ENCODE measurements at regions not wholly inside any gene's neighbourhood (a gene's known extent, or its start where the extent isn't known, plus 50 kb on each side); places are given as distances from the start of the nearest gene placed in this dataset.

DNA sequence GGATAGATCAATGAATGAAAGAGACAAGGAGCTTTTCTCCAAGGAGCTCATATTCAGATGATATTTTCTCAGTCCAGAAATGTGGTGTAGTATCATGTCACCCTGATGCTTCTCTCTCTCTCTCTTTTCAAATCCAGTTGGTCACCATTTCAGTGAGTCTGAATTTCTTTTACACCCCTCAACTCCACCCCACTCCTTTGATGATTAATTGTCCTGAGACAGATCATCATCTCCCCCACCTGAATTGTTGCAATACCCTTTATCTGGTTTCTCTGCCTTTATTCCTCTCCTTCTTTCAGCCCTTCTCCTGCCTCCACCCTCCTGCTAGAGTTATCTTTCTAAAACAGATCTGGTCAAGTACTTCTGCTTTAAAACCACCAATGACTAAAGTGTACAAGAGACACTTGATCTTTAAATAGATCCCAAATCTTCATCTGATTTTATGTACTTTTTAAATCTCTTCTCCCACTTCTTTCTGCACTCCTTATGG lies 299.8 kb downstream of the KLF5 start:
- H3K27me3 ChIP-seq (ENCODE audit: control insufficient read depth, insufficient read depth, low read length), result no peaks in the 10 kb centered on the region
- no peak for DNase-seq (ENCODE audit: low read depth)
- no peak for TF ChIP-seq CTCF (IDR thresholded peaks at IDR 0.05; ENCODE audit: insufficient read depth, low read depth, low read length)
- POLR2A ChIA-PET, result no interaction called here
- H3K36me3 ChIP-seq (ENCODE audit: control insufficient read depth, insufficient read depth, low read length), result no peaks in the 10 kb centered on the region
- no peak overlapping the region for H3K4me3 ChIP-seq (ENCODE audit: low read depth, low read length)
- CTCF ChIA-PET, result no interaction called here

DNA sequence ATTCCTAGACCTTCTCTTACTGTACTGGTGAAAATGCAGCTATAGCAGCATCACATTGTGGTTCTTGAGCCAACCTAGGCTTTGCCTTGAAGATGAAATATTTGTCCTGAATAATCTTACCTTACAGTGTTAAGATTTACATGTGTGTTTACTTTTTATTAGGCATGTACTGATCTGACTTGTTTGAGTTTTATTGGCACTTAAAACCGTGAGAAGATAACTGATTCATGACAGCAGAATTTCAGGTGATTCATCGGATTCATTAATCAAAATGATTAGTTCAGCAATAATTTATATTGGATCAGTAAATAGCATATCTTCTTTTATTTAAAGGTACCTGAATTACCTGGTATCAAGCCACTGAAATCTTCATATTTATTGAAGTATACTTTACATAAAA lies 296.3 kb downstream of the KLF5 start:
- no peak for TF ChIP-seq CTCF (IDR thresholded peaks at IDR 0.05; ENCODE audit: insufficient read depth, low read depth, low read length)
- Histone ChIP-seq H3K36me3 (ENCODE audit: control insufficient read depth, insufficient read depth, low read length) (no peaks in the 10 kb centered on the region), H3K4me3 (ENCODE audit: low read depth, low read length) (no peak overlapping the region), H3K27me3 (ENCODE audit: control insufficient read depth, insufficient read depth, low read length) (no peaks in the 10 kb centered on the region)
- ChIA-PET POLR2A (no interaction called here), CTCF (no interaction called here)
- no peak for DNase-seq (ENCODE audit: low read depth)

DNA sequence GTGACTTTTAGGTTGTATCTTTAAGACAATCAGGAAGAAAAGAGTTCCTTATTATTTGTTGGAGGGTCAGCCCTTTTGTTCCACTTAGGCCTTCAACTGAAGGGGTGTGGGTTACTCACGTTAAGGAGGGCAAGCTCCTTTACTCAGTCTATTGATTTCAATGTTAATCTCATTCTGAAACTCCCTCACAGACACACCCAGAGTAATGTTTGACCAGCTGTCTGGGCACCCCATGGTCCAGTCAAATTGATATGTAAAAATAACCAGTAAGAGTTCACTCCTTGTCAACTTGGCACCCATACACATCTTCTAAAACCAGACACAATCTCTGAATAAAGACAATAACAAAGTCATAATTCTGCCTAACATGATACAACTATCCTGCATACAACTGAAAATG lies 292.9 kb downstream of the KLF5 start:
- Histone ChIP-seq H3K27me3 (ENCODE audit: control insufficient read depth, insufficient read depth, low read length) (no peaks in the 10 kb centered on the region), H3K36me3 (ENCODE audit: control insufficient read depth, insufficient read depth, low read length) (no peaks in the 10 kb centered on the region), H3K4me3 (ENCODE audit: low read depth, low read length) (no peak overlapping the region)
- ChIA-PET POLR2A (no interaction called here), CTCF (interaction anchor here (0.6 kb wide), 1 partner anchor 8 kb away, joined by 3 read pairs; no protein-coding TSS in a partner anchor)
- no peak for DNase-seq (ENCODE audit: low read depth)
- TF ChIP-seq CTCF (IDR thresholded peaks at IDR 0.05; ENCODE audit: insufficient read depth, low read depth, low read length), result no peak

DNA sequence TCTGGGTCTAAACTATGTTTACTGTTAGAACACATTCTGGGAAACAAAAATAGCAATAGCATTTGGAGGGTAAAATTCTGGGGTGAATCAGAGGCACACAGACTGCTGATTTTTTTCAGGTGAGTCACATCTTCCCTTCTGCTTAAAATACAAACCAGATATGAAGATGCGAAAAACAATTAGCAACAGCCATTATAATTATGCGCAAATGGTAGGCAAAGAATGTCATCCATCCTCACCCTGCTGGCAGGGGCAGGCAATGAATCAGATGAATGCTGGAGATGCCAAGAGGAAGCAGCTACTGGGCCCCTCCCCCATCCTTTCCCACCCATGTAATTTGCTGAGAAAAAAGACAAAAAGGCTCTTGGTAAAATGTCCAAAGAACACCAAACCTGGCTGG lies 282.9 kb downstream of the KLF5 start:
- peak; percentile 54 for DNase-seq (ENCODE audit: low read depth)
- CTCF ChIA-PET, result interaction anchor here (0.9 kb wide), 1 partner anchor 31 kb away, joined by 3 read pairs; no protein-coding TSS in a partner anchor
- POLR2A ChIA-PET, result no interaction called here
- no peak overlapping the region for H3K4me3 ChIP-seq (ENCODE audit: low read depth, low read length)
- no peaks in the 10 kb centered on the region for H3K27me3 ChIP-seq (ENCODE audit: control insufficient read depth, insufficient read depth, low read length)
- no peak for TF ChIP-seq CTCF (IDR thresholded peaks at IDR 0.05; ENCODE audit: insufficient read depth, low read depth, low read length)
- no peaks in the 10 kb centered on the region for H3K36me3 ChIP-seq (ENCODE audit: control insufficient read depth, insufficient read depth, low read length)

- no peak for TF ChIP-seq CTCF (IDR thresholded peaks at IDR 0.05; ENCODE audit: insufficient read depth, low read depth, low read length)
- POLR2A ChIA-PET, result no interaction called here
- no peak for DNase-seq (ENCODE audit: low read depth)
- Histone ChIP-seq H3K27me3 (ENCODE audit: control insufficient read depth, insufficient read depth, low read length) (no peaks in the 10 kb centered on the region), H3K4me3 (ENCODE audit: low read depth, low read length) (no peak overlapping the region), H3K36me3 (ENCODE audit: control insufficient read depth, insufficient read depth, low read length) (no peaks in the 10 kb centered on the region)
- CTCF ChIA-PET, result no interaction called here
Observed at GRCh38 chr13:73340069-73340468, 281.3 kb downstream of the KLF5 start.
